K562 (cell line): ENCODE measurements at regions not wholly inside any gene's neighbourhood (a gene's known extent, or its start where the extent isn't known, plus 50 kb on each side); places are given as distances from the start of the nearest gene placed in this dataset.

Experiments
- ATAC-seq: fragments of 200-7000 bp; cut with Tn5 transposase; 3 replicates; pipeline ENCODE4 v1.9.1; 2020; ENCODE audit warnings: moderate library complexity
- BruUV-seq: library from RNA; stranded (reverse); fragments of 400-500 nt; replicated peaks from 2 replicates; lab custom pipeline; 2021; lab: Mats Ljungman, UMichigan
- CTCF ChIA-PET: fragments of 300-600 bp; formaldehyde crosslinking; extraction: SDS; loops from one replicate; lab custom pipeline; 2021; ENCODE audit warnings: low intra/inter-chr PET ratio; lab: Yijun Ruan, JAX
- POLR2A ChIA-PET: fragments of 300-600, 350-650 bp; sonication (Branson Sonifier 250); formaldehyde crosslinking; extraction: SDS; loops from one replicate; lab custom pipeline; 2021; ENCODE audit warnings: antibody characterized with exemption, inconsistent platforms; lab: Yijun Ruan, JAX
- DNase-seq, 4 experiments: peaks; one replicate each; pipeline versions ENCODE4 v3.0.0 to v3.0.0-alpha.2; 2011 to 2018; ENCODE audit warnings: low spot score in 3 of 4, mixed read lengths in 3 of 4; ENCODE audit errors: extremely low read depth in 1 of 4
- FAIRE-seq: peaks from 2 replicates; lab custom pipeline; 2011; peaks lifted over from hg19 to GRCh38; lab: Jason Lieb, UNC
- H2AFZ ChIP-seq: 2 replicates; pipeline ENCODE4 v1.6.0; 2011; ENCODE audit warnings: low read depth, low read length, control low read depth, inconsistent platforms
- H3K27ac ChIP-seq: fragments of 200-600 bp; 3 replicates; pipeline ENCODE4 v1.8.0; 2011; ENCODE audit warnings: low read depth, mild to moderate bottlenecking, control low read depth, inconsistent platforms, low read length, moderate library complexity, mixed read lengths; ENCODE audit errors: extremely low read depth
- H3K27me3 ChIP-seq, 2 experiments: fragments of 300-600 bp in 1 of 2; 2 replicates in 1 of 2; 3 replicates in 1 of 2; pipeline versions ENCODE4 v1.6.0 to v1.8.0; 2011; ENCODE audit warnings: inconsistent platforms in 2 of 2, low read length in 2 of 2, mild to moderate bottlenecking in 1 of 2, mixed read lengths in 1 of 2, moderate library complexity in 1 of 2; ENCODE audit not compliant: control insufficient read depth in 2 of 2, insufficient read depth in 2 of 2
- H3K36me3 ChIP-seq: fragments of 300-600 bp; 3 replicates; pipeline ENCODE4 v1.8.0; 2011; ENCODE audit warnings: mild to moderate bottlenecking, low read length, inconsistent platforms; ENCODE audit not compliant: control insufficient read depth, insufficient read depth
- H3K4me1 ChIP-seq, 2 experiments: fragments of 200-600 bp in 1 of 2; replicated peaks in 1 of 2; 2 replicates in 1 of 2; 3 replicates in 1 of 2; pipeline versions ENCODE4 v1.5.1 to v1.8.0; 2011; ENCODE audit warnings: inconsistent platforms in 2 of 2, low read length in 2 of 2, mild to moderate bottlenecking in 1 of 2, mixed read lengths in 1 of 2, moderate library complexity in 1 of 2; ENCODE audit not compliant: control insufficient read depth in 2 of 2, insufficient read depth in 2 of 2
- H3K4me2 ChIP-seq: 2 replicates; pipeline ENCODE4 v1.6.1; 2011; ENCODE audit warnings: low read length, control low read depth, inconsistent platforms, mixed read lengths; ENCODE audit not compliant: insufficient read depth
- H3K4me3 ChIP-seq: fragments of 200-600 bp; sonication (generic), shearing (Covaris generic); 2 replicates; pipeline ENCODE4 v1.5.1; 2016; ENCODE audit warnings: control low read depth, inconsistent platforms
- H3K79me2 ChIP-seq: fragments of 200-600 bp; 3 replicates; pipeline ENCODE4 v1.8.0; 2011; ENCODE audit warnings: low read length, inconsistent platforms; ENCODE audit not compliant: control insufficient read depth, insufficient read depth
- H3K9ac ChIP-seq, 2 experiments: 2 replicates each; pipeline versions ENCODE4 v1.6.0 to v1.6.1; 2011; ENCODE audit warnings: low read depth in 2 of 2, low read length in 2 of 2, control low read depth in 1 of 2, inconsistent platforms in 1 of 2, mild to moderate bottlenecking in 1 of 2, mixed read lengths in 1 of 2; ENCODE audit not compliant: insufficient read depth in 1 of 2
- H3K9me1 ChIP-seq: one replicate; pipeline ENCODE4 v1.6.0; 2011; ENCODE audit warnings: inconsistent platforms, mild to moderate bottlenecking, low read length, moderate library complexity; ENCODE audit not compliant: control insufficient read depth, insufficient read depth
- H3K9me3 ChIP-seq: replicated peaks from 2 replicates; pipeline ENCODE4 v1.5.1; 2011; ENCODE audit warnings: low read depth, low read length, inconsistent platforms; ENCODE audit not compliant: control insufficient read depth, insufficient read depth
- H4K20me1 ChIP-seq: replicated peaks from 2 replicates; pipeline ENCODE4 v1.6.1; 2011; ENCODE audit warnings: low read length, inconsistent platforms, mixed read lengths; ENCODE audit not compliant: control insufficient read depth, insufficient read depth
- ARID1B ChIP-seq: fragments of 450-650 bp; IDR thresholded peaks from 2 replicates; pipeline ENCODE4 v1.6.1; 2016; ENCODE audit warnings: antibody characterized with exemption, mild to moderate bottlenecking, inconsistent platforms
- BCLAF1 ChIP-seq, 2 experiments: fragments of 450-650 bp in 1 of 2; IDR thresholded peaks; 2 replicates each; pipeline ENCODE4 v1.6.1; 2011 to 2017; ENCODE audit warnings: low read depth in 2 of 2, antibody characterized with exemption in 1 of 2, borderline replicate concordance in 1 of 2, low read length in 1 of 2, mild to moderate bottlenecking in 1 of 2, mixed read lengths in 1 of 2; ENCODE audit not compliant: control insufficient read depth in 1 of 2
- C11orf30 ChIP-seq: fragments of 450-650 bp; IDR thresholded peaks from 2 replicates; pipeline ENCODE4 v1.6.1; 2016; ENCODE audit warnings: low read depth, mild to moderate bottlenecking
- COPS2 ChIP-seq: fragments of 450-650 bp; conservative IDR thresholded peaks from 2 replicates; pipeline ENCODE4 v1.6.1; 2016; ENCODE audit warnings: mild to moderate bottlenecking, moderate library complexity
- DDX20 ChIP-seq: fragments of 450-650 bp; IDR thresholded peaks from 2 replicates; pipeline ENCODE4 v1.6.1; 2016; ENCODE audit warnings: missing genetic modification characterization, low read depth, mild to moderate bottlenecking, missing compliant biosample characterization, moderate library complexity
- GTF2A2 ChIP-seq: IDR thresholded peaks from 2 replicates; pipeline ENCODE4 v1.6.1; 2016; ENCODE audit warnings: mild to moderate bottlenecking, missing genetic modification characterization, missing compliant biosample characterization
- NEUROD1 ChIP-seq: fragments of 150-350 bp; IDR thresholded peaks from 2 replicates; pipeline ENCODE4 v1.6.1; 2014; ENCODE audit warnings: borderline replicate concordance, low read length, low read depth; ENCODE audit not compliant: partially characterized antibody
- RFX1 ChIP-seq: fragments of 450-650 bp; IDR thresholded peaks from 2 replicates; pipeline ENCODE4 v1.6.1; 2016; ENCODE audit warnings: mild to moderate bottlenecking, moderate library complexity
- TAF1 ChIP-seq: IDR thresholded peaks from 2 replicates; pipeline ENCODE4 v1.6.1; 2011; ENCODE audit warnings: mild to moderate bottlenecking, low read length, moderate library complexity; ENCODE audit not compliant: insufficient read depth, control insufficient read depth, severe bottlenecking; ENCODE audit errors: extremely low read depth
- ZBTB7A ChIP-seq: IDR thresholded peaks from 2 replicates; pipeline ENCODE4 v1.6.1; 2011; ENCODE audit warnings: low read depth, mild to moderate bottlenecking, low read length, moderate library complexity, borderline replicate concordance; ENCODE audit not compliant: control insufficient read depth
- ZNF398 ChIP-seq: fragments of 250-450 bp; sonication (Bioruptor Pico); IDR thresholded peaks from 2 replicates; pipeline ENCODE4 v1.8.0; 2021; ENCODE audit warnings: moderate library complexity, mild to moderate bottlenecking, inconsistent platforms
- ZNF512 ChIP-seq: IDR thresholded peaks from 2 replicates; pipeline ENCODE4 v1.6.1; 2016; ENCODE audit warnings: missing genetic modification characterization, missing compliant biosample characterization
- WGBS: fragments of 100-300 bp; shearing (Covaris generic); methylation state at CpG from one replicate; pipeline ENCODE4 v1.1.6; 2016; ENCODE audit warnings: low coverage, mixed read lengths; ENCODE audit not compliant: insufficient coverage; ENCODE audit errors: missing lambda C conversion rate; 5-methylcytosine and 5-hydroxymethylcytosine counted together
- in situ Hi-C: fragments of 300-500 bp; cut with MboI; formaldehyde crosslinking; loops from 4 replicates; pipeline ENCODE4 v1.15.0; 2018; ENCODE audit warnings: inconsistent platforms, mixed read lengths
- intact Hi-C: fragments of 100-400 bp; cut with micrococcal nuclease; formaldehyde crosslinking; loops from 2 replicates; pipeline ENCODE4 v1.14.2; 2022
- TF ChIP-seq, protein P1 (sequence below): sonication (generic); formaldehyde crosslinking; IDR thresholded peaks from 2 replicates; pipeline ENCODE4 v1.8.1; 2023; ENCODE audit warnings: mild to moderate bottlenecking, missing genetic modification reagents

- in situ Hi-C loops (no loop called here), intact Hi-C loops (no loop called here)
- Histone ChIP-seq H3K9me1 (no peaks in the 10 kb centered on the region), H3K4me2 (no peak overlapping the region), H4K20me1 (no peaks in the 10 kb centered on the region), H3K9me3 (no peaks in the 10 kb centered on the region), H3K4me3 (no peak overlapping the region), H3K27ac (no peak overlapping the region), H3K27me3 (no peaks in the 10 kb centered on the region), H2AFZ (no peak overlapping the region), H3K4me1 (no peaks in the 10 kb centered on the region), H3K36me3 (no peaks in the 10 kb centered on the region), H3K9ac (no peak overlapping the region), H3K79me2 (no peaks in the 10 kb centered on the region)
- no TSS peak for BruUV-seq
- no peak for DNase-seq
- ChIA-PET CTCF (no interaction called here), POLR2A (no interaction called here)
- no peak for FAIRE-seq
- WGBS = 6% methylated on average over 1 of the region's 1 CpG
- no peak for ATAC-seq
- TF ChIP-seq ARID1B = no peak
- no peak for TF ChIP-seq BCLAF1 (IDR thresholded peaks at IDR 0.05; ENCODE audit: borderline replicate concordance in 1 of 2, control insufficient read depth in 1 of 2, low read depth in 2 of 2, low read length in 1 of 2)
- no peak for TF ChIP-seq NEUROD1
- TF ChIP-seq C11orf30 = no peak
- no peak for TF ChIP-seq TAF1
- TF ChIP-seq DDX20 (tag) = no peak
- no peak for TF ChIP-seq GTF2A2 (tag)
- TF ChIP-seq, protein P1, sequence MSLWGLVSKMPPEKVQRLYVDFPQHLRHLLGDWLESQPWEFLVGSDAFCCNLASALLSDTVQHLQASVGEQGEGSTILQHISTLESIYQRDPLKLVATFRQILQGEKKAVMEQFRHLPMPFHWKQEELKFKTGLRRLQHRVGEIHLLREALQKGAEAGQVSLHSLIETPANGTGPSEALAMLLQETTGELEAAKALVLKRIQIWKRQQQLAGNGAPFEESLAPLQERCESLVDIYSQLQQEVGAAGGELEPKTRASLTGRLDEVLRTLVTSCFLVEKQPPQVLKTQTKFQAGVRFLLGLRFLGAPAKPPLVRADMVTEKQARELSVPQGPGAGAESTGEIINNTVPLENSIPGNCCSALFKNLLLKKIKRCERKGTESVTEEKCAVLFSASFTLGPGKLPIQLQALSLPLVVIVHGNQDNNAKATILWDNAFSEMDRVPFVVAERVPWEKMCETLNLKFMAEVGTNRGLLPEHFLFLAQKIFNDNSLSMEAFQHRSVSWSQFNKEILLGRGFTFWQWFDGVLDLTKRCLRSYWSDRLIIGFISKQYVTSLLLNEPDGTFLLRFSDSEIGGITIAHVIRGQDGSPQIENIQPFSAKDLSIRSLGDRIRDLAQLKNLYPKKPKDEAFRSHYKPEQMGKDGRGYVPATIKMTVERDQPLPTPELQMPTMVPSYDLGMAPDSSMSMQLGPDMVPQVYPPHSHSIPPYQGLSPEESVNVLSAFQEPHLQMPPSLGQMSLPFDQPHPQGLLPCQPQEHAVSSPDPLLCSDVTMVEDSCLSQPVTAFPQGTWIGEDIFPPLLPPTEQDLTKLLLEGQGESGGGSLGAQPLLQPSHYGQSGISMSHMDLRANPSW (CRISPR knock-in tag) = no peak
- TF ChIP-seq RFX1 = no peak
- no peak for TF ChIP-seq ZNF512 (tag)
- no peak for TF ChIP-seq COPS2
- no peak for TF ChIP-seq ZNF398
- TF ChIP-seq ZBTB7A = no peak
These were observed 1050.5 kb downstream of the TTLL7 start for GRCh38 chr1:82948386-82948785.
